ENCODE measurements at regions not wholly inside any gene's neighbourhood (a gene's known extent, or its start where the extent isn't known, plus 50 kb on each side); places are given as distances from the start of the nearest gene placed in this dataset.
A peak's percentile ranks its signal among the peaks of the same experiment; 100 is the strongest.

DNA sequence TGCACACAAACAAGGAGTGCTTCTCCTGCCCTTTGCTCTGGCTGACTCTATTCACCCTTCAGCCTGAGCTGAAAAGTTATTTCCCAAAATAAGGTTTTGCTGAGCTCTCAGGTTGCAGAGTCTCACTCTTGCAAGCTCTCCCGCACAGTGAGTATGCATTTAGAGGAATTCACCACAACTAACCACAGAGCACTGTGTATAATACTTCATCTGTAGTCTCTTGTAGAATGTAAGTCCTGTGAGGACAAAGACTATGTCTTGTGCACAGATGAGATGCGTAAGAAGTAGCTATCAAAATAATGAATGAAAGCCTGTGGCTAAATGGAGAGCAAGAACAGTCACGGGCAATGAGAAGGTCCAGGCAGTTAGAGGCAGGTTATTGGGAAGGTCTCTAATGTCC lies 156.5 kb upstream of the SLCO3A1 start:
- no peaks in the 10 kb centered on the region for H3K27me3 ChIP-seq
- TF ChIP-seq CTCF (IDR thresholded peaks at IDR 0.05) = no peak
- H3K27ac ChIP-seq = no peak overlapping the region
- no peaks in the 10 kb centered on the region for H3K9me3 ChIP-seq
- H3K4me3 ChIP-seq = no peak overlapping the region
- H3K36me3 ChIP-seq = no peaks in the 10 kb centered on the region
- DNase-seq (ENCODE audit: low spot score) = no peak
- H3K4me1 ChIP-seq = peaks cover 0 to 13% of the 10 kb centered on the region in 2 donors

DNA sequence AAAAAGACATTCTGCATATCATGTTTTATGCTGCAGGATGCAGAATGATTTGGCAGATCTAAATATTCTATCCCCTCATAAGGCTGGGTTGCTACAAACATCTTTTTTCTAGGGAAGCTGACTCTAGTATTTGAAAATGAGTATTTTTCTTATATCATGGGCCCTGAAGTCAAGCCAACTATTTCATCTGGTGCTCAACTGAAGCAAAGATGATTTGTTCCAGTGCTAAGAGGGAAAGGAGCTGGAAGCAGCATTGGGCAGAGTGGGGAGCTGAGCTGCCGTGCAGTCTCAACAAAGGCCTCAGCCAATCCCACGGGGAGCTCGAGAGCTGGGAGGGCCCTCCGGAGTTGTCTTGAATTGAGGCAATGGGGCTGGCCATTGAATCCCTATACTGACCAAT lies 155.3 kb upstream of the SLCO3A1 start:
- Histone ChIP-seq H3K4me3 (no peak overlapping the region), H3K27ac (no peak overlapping the region), H3K4me1 (peaks cover 0 to 11% of the 10 kb centered on the region in 2 donors), H3K36me3 (no peaks in the 10 kb centered on the region), H3K27me3 (no peaks in the 10 kb centered on the region), H3K9me3 (no peaks in the 10 kb centered on the region)
- no peak for TF ChIP-seq CTCF (IDR thresholded peaks at IDR 0.05)
- DNase-seq (ENCODE audit: low spot score) = no peak

- DNase-seq (ENCODE audit: low spot score) = no peak
- TF ChIP-seq CTCF (IDR thresholded peaks at IDR 0.05) = no peak
- Histone ChIP-seq H3K9me3 (no peaks in the 10 kb centered on the region), H3K36me3 (no peaks in the 10 kb centered on the region), H3K27ac (no peak overlapping the region), H3K27me3 (no peaks in the 10 kb centered on the region), H3K4me3 (no peak overlapping the region), H3K4me1 (no peaks in the 10 kb centered on the region)
These were observed 153.8 kb upstream of the SLCO3A1 start for GRCh38 chr15:91699741-91700140.

- H3K27ac ChIP-seq = no peak overlapping the region
- H3K36me3 ChIP-seq = no peaks in the 10 kb centered on the region
- no peaks in the 10 kb centered on the region for H3K9me3 ChIP-seq
- no peaks in the 10 kb centered on the region for H3K27me3 ChIP-seq
- no peak overlapping the region for H3K4me3 ChIP-seq
- no peak for TF ChIP-seq CTCF (IDR thresholded peaks at IDR 0.05)
- DNase-seq (ENCODE audit: low spot score) = no peak
- peaks cover 0 to 9% of the 10 kb centered on the region in 2 donors for H3K4me1 ChIP-seq
These were observed 150.2 kb upstream of the SLCO3A1 start for GRCh38 chr15:91703274-91703673.

- Histone ChIP-seq H3K9me3 (no peaks in the 10 kb centered on the region), H3K27me3 (no peaks in the 10 kb centered on the region), H3K4me1 (peaks cover 0 to 9% of the 10 kb centered on the region in 2 donors), H3K4me3 (no peak overlapping the region), H3K27ac (no peak overlapping the region), H3K36me3 (no peaks in the 10 kb centered on the region)
- no peak for DNase-seq (ENCODE audit: low spot score)
- no peak for TF ChIP-seq CTCF (IDR thresholded peaks at IDR 0.05)
These were observed 149.2 kb upstream of the SLCO3A1 start for GRCh38 chr15:91704343-91704742.

GRCh38 chr15:91706322-91707032 lies 147.0 kb upstream of the SLCO3A1 start:
- Histone ChIP-seq H3K4me1 (peaks cover 0 to 9% of the 10 kb centered on the region in 2 donors), H3K27ac (peak overlapping the region in 1 of 2 donors; percentile 9), H3K36me3 (no peaks in the 10 kb centered on the region), H3K4me3 (no peak overlapping the region), H3K9me3 (no peaks in the 10 kb centered on the region), H3K27me3 (no peaks in the 10 kb centered on the region)
- peak; percentile 90 for DNase-seq (ENCODE audit: low spot score)
- peak; percentile 90 to 93 for TF ChIP-seq CTCF (IDR thresholded peaks at IDR 0.05)
